Retinal pigment epithelial cell (primary cell): ENCODE measurements at regions not wholly inside any gene's neighbourhood (a gene's known extent, or its start where the extent isn't known, plus 50 kb on each side); places are given as distances from the start of the nearest gene placed in this dataset.

Source experiments
- DNase-seq: peaks from one replicate; pipeline ENCODE4 v3.0.0-alpha.2; 2010; ENCODE audit warnings: low read depth
- H3K4me3 ChIP-seq: 2 replicates; pipeline ENCODE4 v1.5.1; 2011; ENCODE audit warnings: mild to moderate bottlenecking, low read length, control low read depth, moderate library complexity
- TF ChIP-seq, protein P1 (sequence below): conservative IDR thresholded peaks from 2 replicates; pipeline ENCODE4 v1.5.1; 2011; ENCODE audit warnings: low read depth, low read length, control low read depth, inconsistent platforms

DNA sequence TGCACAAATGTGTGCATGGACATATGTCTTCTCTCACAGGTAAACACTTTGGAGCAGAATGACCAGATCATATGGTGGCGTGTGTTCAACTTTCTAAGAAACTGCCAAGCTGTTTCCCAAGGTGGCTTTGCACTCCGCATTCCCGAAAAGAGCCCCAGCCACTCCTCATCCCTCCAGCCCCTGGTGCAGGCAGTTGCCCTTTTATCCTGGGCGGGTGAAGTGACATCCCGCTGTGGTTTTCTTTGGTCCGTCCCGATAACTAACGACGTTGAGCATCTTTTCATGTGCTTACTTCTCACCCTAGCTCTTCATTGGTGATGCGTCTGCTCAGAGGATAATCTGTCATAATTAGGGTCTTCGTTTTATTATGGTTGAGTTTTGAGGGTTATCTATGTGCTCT, 612.5 kb downstream of the MATN1 start:
- DNase-seq: no peak
- TF ChIP-seq, protein P1, sequence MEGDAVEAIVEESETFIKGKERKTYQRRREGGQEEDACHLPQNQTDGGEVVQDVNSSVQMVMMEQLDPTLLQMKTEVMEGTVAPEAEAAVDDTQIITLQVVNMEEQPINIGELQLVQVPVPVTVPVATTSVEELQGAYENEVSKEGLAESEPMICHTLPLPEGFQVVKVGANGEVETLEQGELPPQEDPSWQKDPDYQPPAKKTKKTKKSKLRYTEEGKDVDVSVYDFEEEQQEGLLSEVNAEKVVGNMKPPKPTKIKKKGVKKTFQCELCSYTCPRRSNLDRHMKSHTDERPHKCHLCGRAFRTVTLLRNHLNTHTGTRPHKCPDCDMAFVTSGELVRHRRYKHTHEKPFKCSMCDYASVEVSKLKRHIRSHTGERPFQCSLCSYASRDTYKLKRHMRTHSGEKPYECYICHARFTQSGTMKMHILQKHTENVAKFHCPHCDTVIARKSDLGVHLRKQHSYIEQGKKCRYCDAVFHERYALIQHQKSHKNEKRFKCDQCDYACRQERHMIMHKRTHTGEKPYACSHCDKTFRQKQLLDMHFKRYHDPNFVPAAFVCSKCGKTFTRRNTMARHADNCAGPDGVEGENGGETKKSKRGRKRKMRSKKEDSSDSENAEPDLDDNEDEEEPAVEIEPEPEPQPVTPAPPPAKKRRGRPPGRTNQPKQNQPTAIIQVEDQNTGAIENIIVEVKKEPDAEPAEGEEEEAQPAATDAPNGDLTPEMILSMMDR: no peak
- H3K4me3 ChIP-seq: no peak overlapping the region

DNA sequence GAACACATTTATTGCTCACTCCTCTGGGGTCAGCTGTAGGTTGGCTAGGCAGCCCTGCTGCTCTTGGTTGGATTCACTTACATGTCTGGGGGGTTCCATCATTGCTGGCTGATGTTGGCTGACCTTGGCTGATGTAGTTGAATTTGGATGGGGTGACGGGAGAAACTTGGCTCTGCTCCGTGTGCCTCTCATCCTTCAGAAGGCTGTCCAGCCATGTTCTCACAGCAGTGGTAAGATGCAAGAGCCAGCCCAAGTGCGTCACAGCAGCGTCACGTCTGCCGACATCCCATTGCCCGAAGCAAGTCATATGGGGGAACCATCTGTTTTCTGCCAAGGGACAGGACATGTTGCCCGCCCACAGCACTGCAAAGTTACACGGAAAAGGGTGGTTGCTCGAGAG, 613.5 kb downstream of the MATN1 start:
- TF ChIP-seq, protein P1: no peak
- H3K4me3 ChIP-seq: no peak overlapping the region
- DNase-seq: no peak

DNA sequence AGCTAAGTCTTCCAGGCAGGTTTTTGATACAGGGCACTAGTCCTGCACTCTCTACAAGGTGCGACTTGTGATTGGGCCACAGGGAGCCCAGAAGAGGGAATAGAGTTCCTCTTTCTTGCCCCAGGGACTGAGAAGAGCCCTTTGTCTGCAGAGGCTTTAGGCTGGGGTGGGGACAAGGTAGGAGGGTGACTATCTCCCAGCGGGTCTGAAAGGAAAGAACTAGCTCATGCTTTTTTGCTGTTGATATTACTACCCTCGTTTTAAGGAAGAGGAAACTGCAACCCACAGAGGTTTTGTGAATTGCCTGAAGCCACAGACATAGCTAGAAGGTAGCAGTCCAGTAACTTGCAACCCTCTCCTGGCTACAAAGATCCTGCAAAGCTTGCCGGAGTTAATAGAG, 615.2 kb downstream of the MATN1 start:
- DNase-seq: no peak
- TF ChIP-seq, protein P1: no peak
- H3K4me3 ChIP-seq: no peak overlapping the region

DNA sequence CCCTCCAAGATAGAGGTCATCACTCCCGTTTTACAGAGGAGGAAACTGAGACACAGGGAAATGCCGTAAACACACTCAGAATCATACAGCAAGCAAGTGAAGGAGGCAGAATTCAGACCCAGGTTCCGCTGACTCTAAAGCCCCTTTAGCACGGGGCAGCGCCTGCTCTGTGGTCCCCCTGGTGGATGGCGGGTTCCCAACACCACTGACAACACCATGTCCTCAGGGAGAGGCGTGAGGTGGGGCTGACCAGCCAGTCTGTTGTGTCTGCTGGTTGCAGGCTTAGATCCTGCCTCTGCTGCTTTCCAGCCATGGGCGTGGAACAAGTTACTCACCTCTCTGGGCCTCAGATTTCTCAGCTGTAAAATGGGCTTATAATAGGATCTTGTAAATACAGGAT, 617.3 kb downstream of the MATN1 start:
- TF ChIP-seq, protein P1: peak; percentile 67
- no peak for DNase-seq
- no peak overlapping the region for H3K4me3 ChIP-seq

DNA sequence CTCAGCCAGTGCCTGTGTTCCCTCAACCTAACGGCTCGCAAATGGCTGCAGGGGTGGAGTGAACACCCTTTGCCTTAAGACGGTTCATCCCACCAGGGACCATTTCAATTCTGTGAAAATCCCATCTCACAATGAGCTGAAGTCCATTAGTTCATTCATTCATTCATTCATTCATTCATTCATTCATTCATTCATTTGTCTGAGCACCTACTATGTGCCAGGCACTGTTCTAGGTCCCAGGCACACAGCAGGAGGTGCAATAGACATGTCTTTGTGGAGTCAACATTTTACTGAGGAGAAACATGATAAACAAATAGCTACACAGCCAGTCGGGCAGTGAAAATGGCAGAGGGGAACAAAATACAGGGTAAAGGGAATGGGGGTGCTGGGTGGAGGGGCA, 618.8 kb downstream of the MATN1 start:
- no peak overlapping the region for H3K4me3 ChIP-seq
- TF ChIP-seq, protein P1: no peak
- DNase-seq: no peak

DNA sequence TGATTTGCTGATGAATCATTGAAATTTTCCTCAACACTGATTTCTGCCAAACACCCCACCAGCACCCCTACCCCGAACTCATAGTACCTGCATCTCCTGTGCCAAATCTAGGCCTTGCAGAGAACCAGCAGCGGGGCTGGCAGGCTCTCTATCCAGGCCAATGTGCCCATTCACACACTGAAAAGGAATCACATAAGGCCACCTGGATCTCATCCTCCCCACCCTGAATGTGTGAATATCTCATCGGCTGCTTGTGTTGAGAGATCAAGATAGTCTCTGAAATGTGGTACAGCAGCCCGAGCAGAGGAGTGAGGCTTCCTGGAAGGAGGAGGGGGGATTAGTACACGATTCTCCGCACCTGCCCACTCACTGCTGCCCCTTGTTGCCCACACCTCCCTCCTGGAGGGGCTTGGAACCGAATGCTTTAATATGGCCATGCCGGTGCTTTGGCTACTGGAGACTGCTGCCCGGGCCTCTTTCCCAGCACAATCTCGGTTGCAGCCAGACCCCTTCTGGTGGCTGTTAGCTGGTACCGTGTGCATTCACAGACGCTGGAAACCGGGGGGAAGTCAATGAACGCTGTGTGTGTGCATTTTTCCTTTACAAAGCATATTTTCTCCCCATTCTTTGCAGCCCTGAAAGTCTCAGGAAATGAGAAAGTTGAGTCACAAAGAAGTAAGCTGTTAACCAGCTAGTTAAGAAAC, 619.5 kb downstream of the MATN1 start:
- no peak overlapping the region for H3K4me3 ChIP-seq
- TF ChIP-seq, protein P1: no peak
- no peak for DNase-seq

DNA sequence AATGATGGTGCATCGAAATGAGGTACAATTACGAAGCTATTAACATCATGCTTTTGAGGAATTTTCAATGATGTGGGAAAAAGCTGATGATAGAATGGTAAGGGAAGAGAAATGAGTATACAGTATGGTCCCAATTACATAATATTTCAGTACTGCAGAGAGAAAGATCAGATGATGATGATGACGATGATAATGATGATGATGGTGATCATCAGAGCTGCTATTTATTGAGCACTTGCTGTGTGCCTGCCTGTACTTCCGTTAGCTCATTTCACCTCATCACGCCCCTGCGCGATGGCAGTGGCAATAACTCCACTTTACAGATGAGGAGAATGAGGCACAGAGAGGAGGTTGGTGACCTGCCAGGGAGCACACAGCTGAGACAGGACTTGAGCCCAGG, 620.8 kb downstream of the MATN1 start:
- H3K4me3 ChIP-seq: no peak overlapping the region
- TF ChIP-seq, protein P1: no peak
- DNase-seq: no peak
